ENCODE measurements at regions not wholly inside any gene's neighbourhood (a gene's known extent, or its start where the extent isn't known, plus 50 kb on each side); places are given as distances from the start of the nearest gene placed in this dataset.
A peak's percentile ranks its signal among the peaks of the same experiment; 100 is the strongest.
"Not testable (repeated sequence)": the region's sequence is repeated elsewhere in the genome, so short reads cannot be mapped to it uniquely, and the experiment has no call there.

GRCh38 chr10:58068809-58069208 is 198.9 kb downstream of the IPMK start:
- 93% methylated on average over 2 of the region's 2 CpGs for WGBS

GRCh38 chr10:58066979-58067378 is 200.7 kb downstream of the IPMK start:
- Histone ChIP-seq H3K27ac (ENCODE audit: low read depth, low read length) (no peak overlapping the region), H3K36me3 (ENCODE audit: insufficient read depth, low read length) (no peaks in the 10 kb centered on the region), H3K4me1 (ENCODE audit: insufficient read depth, low read length) (peaks cover 19% of the 10 kb centered on the region), H3K4me3 (ENCODE audit: low read length) (no peak overlapping the region), H3K27me3 (ENCODE audit: insufficient read depth, low read length) (no peaks in the 10 kb centered on the region), H3K9me3 (ENCODE audit: insufficient read depth, low read depth, low read length) (no peaks in the 10 kb centered on the region), H3K9ac (ENCODE audit: low read depth, low read length) (no peak overlapping the region)
- WGBS: 73% methylated on average over 3 of the region's 4 CpGs

More at GRCh38 chr10:58068809-58069208, 198.9 kb downstream of the IPMK start:
- H3K27ac ChIP-seq (ENCODE audit: low read depth, low read length): no peak overlapping the region
- H3K9ac ChIP-seq (ENCODE audit: low read depth, low read length): no peak overlapping the region
- no peaks in the 10 kb centered on the region for H3K9me3 ChIP-seq (ENCODE audit: insufficient read depth, low read depth, low read length)
- no peak overlapping the region for H3K4me3 ChIP-seq (ENCODE audit: low read length)
- peaks cover 19% of the 10 kb centered on the region for H3K4me1 ChIP-seq (ENCODE audit: insufficient read depth, low read length)
- no peaks in the 10 kb centered on the region for H3K36me3 ChIP-seq (ENCODE audit: insufficient read depth, low read length)
- H3K27me3 ChIP-seq (ENCODE audit: insufficient read depth, low read length): no peaks in the 10 kb centered on the region

- Histone ChIP-seq H3K4me1 (ENCODE audit: insufficient read depth, low read length) (peaks cover 19% of the 10 kb centered on the region), H3K27me3 (ENCODE audit: insufficient read depth, low read length) (no peaks in the 10 kb centered on the region), H3K9me3 (ENCODE audit: insufficient read depth, low read depth, low read length) (no peaks in the 10 kb centered on the region), H3K36me3 (ENCODE audit: insufficient read depth, low read length) (no peaks in the 10 kb centered on the region), H3K4me3 (ENCODE audit: low read length) (no peak overlapping the region), H3K9ac (ENCODE audit: low read depth, low read length) (no peak overlapping the region), H3K27ac (ENCODE audit: low read depth, low read length) (no peak overlapping the region)
- WGBS: 77% methylated on average over 4 of the region's 4 CpGs
Observed at GRCh38 chr10:58066126-58066525, 201.6 kb downstream of the IPMK start.

GRCh38 chr10:58065529-58065815 is 202.2 kb downstream of the IPMK start:
- H3K9ac ChIP-seq (ENCODE audit: low read depth, low read length): no peak overlapping the region
- no peak overlapping the region for H3K4me3 ChIP-seq (ENCODE audit: low read length)
- no peaks in the 10 kb centered on the region for H3K36me3 ChIP-seq (ENCODE audit: insufficient read depth, low read length)
- 75% methylated on average over 6 of the region's 6 CpGs for WGBS
- no peaks in the 10 kb centered on the region for H3K27me3 ChIP-seq (ENCODE audit: insufficient read depth, low read length)
- H3K9me3 ChIP-seq (ENCODE audit: insufficient read depth, low read depth, low read length): no peaks in the 10 kb centered on the region
- H3K27ac ChIP-seq (ENCODE audit: low read depth, low read length): no peak overlapping the region
- H3K4me1 ChIP-seq (ENCODE audit: insufficient read depth, low read length): peaks cover 14% of the 10 kb centered on the region

DNA sequence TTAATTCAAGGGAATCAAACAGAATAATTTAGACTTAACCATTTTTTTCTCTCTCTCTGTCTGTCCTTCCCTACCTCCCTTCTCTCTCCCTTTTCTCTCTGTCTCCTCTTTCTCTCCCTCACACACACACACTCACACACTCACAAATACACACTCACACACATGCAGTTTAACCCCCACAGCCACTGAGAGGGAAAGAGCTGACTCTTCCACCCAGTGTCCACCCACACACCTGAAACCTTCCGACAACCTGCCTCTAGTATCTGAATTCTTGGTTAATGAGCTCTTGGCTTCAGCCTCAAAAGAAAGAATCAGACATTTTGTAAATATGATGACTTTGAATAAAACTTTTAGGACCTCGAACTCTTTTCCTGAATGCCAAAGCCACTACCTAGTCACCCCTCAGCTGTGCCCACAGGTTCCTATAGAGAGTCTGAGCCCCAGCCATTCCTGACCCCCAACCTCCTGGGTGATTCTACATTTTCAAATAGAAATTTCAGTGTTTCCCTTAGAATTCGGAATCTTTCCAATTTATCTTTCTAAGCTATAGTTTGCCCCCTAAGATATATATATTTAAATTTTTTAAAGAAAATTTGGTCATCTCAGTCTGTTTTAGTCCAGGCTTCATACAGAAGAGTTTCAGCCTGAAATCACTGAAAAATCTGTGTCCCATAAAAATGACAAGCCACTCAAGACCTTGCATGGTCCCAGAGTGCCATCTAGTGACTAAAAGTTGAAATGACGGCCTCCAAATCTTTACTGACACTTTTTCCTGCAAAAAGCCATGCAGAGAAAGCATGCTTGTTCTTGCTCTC is 202.8 kb downstream of the IPMK start:
- H3K9me3 ChIP-seq (ENCODE audit: insufficient read depth, low read depth, low read length): no peaks in the 10 kb centered on the region
- 38% methylated on average over 2 of the region's 4 CpGs for WGBS
- peaks cover 14% of the 10 kb centered on the region for H3K4me1 ChIP-seq (ENCODE audit: insufficient read depth, low read length)
- H3K36me3 ChIP-seq (ENCODE audit: insufficient read depth, low read length): no peaks in the 10 kb centered on the region
- no peak overlapping the region for H3K4me3 ChIP-seq (ENCODE audit: low read length)
- no peak overlapping the region for H3K9ac ChIP-seq (ENCODE audit: low read depth, low read length)
- H3K27me3 ChIP-seq (ENCODE audit: insufficient read depth, low read length): no peaks in the 10 kb centered on the region
- H3K27ac ChIP-seq (ENCODE audit: low read depth, low read length): no peak overlapping the region

DNA sequence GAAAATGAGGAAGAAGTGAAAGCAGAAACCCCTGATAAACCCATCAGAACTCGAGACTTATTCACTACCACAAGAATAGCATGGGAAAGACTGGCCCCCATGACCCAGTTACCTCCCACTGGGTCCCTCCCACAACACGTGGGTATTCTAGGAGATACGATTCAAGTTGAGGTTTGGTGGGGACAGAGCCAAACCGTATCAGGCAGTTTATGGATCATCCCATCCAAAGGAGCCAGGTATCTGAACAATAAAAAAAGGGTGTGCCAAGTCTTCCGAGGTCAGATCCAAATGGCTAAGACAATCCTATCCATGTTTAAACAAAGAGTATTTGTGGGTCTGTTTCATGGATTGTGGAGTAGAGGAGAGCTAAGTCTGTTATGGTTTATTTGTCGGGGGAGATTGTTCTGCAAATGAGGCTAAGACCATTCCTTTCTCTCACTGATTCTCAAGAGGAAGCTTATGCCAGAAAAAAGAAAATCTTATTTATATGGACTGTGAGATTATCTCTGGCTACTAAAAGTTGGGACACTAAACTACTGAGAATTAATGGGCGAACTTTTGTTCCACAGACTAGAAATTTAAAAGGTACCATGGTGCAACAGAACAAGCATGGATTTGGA is 203.7 kb downstream of the IPMK start:
- Histone ChIP-seq H3K27ac (ENCODE audit: low read depth, low read length) (no peak overlapping the region), H3K4me1 (ENCODE audit: insufficient read depth, low read length) (peaks cover 14% of the 10 kb centered on the region), H3K36me3 (ENCODE audit: insufficient read depth, low read length) (no peaks in the 10 kb centered on the region), H3K4me3 (ENCODE audit: low read length) (no peak overlapping the region), H3K9ac (ENCODE audit: low read depth, low read length) (no peak overlapping the region), H3K9me3 (ENCODE audit: insufficient read depth, low read depth, low read length) (no peaks in the 10 kb centered on the region), H3K27me3 (ENCODE audit: insufficient read depth, low read length) (no peaks in the 10 kb centered on the region)
- WGBS: 58% methylated on average over 7 of the region's 7 CpGs

DNA sequence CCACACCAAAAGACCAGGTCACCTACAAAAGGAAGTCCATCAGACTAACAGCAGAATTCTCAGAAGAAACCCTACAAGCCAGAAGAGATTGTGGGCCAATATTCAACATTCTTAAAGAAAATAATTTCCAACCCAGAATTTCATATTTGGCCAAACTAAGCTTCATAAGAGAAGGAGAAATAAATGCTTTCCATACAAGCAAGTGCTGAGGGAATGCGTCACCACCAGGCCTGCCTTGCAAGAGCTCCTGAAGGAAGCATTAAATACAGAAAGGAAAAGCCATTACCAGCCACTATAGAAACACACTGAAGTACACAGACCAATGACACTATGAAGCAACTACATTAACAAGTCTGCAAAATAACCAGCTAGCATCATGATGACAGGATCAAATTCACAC is 209.0 kb downstream of the IPMK start:
- not testable (repeated sequence) for H3K9ac ChIP-seq (ENCODE audit: low read depth, low read length); H3K27ac ChIP-seq (ENCODE audit: low read depth, low read length); H3K36me3 ChIP-seq (ENCODE audit: insufficient read depth, low read length); H3K4me1 ChIP-seq (ENCODE audit: insufficient read depth, low read length); H3K9me3 ChIP-seq (ENCODE audit: insufficient read depth, low read depth, low read length); H3K4me3 ChIP-seq (ENCODE audit: low read length); H3K27me3 ChIP-seq (ENCODE audit: insufficient read depth, low read length)
- 100% methylated on average over 1 of the region's 1 CpG for WGBS

- Histone ChIP-seq H3K9me3 (ENCODE audit: insufficient read depth, low read depth, low read length) (no peaks in the 10 kb centered on the region), H3K27ac (ENCODE audit: low read depth, low read length) (no peak overlapping the region), H3K27me3 (ENCODE audit: insufficient read depth, low read length) (no peaks in the 10 kb centered on the region), H3K9ac (ENCODE audit: low read depth, low read length) (no peak overlapping the region), H3K36me3 (ENCODE audit: insufficient read depth, low read length) (no peaks in the 10 kb centered on the region), H3K4me3 (ENCODE audit: low read length) (no peak overlapping the region), H3K4me1 (ENCODE audit: insufficient read depth, low read length) (peaks cover 34% of the 10 kb centered on the region)
- 96% methylated on average over 2 of the region's 2 CpGs for WGBS
Observed at GRCh38 chr10:58054881-58055280, 212.8 kb downstream of the IPMK start.

DNA sequence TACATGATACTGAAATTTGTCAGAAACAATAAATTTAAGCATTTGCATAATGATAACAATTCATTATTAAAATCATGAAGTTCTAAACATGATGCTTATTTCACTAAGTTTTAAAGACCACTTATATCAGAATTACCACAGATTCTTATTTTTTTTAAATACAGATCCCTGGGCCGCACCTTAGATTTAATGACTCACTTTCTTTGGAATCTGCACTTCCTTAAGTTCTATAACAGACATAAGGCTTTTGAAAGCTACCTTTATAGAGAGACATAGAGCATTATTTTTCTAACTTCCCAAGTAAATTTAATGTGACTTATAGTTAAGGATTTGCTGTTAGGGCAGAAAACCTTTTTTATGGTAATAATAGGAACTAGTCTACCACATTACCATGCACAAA is 214.9 kb downstream of the IPMK start:
- 100% methylated on average over 1 of the region's 1 CpG for WGBS
- H3K27ac ChIP-seq (ENCODE audit: low read depth, low read length): no peak overlapping the region
- no peaks in the 10 kb centered on the region for H3K27me3 ChIP-seq (ENCODE audit: insufficient read depth, low read length)

DNA sequence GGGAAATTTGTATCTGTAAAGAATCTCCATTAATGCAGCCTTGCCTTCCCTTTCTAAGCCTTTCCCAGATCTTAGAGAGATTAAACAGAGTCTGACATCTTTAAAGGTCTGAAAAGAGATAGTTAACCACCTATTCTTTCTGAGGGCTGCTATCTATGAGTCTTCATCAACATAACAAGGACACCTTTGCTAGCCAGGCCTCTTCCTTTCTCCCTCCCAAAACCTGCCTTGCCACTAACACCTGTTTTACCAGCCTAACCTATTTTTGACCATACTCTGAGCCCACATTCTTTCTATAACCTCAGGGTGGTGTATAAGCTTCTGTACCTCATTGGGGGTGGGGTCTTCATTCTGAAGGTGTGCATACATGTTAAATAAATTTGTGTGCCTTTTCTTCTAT is 217.1 kb downstream of the IPMK start:
- Histone ChIP-seq H3K9ac (ENCODE audit: low read depth, low read length) (no peak overlapping the region), H3K9me3 (ENCODE audit: insufficient read depth, low read depth, low read length) (no peaks in the 10 kb centered on the region), H3K27ac (ENCODE audit: low read depth, low read length) (peak overlapping the region; percentile 92)

More for the DNA sequence above, 214.9 kb downstream of the IPMK start:
- no peaks in the 10 kb centered on the region for H3K36me3 ChIP-seq (ENCODE audit: insufficient read depth, low read length)
- H3K4me3 ChIP-seq (ENCODE audit: low read length): no peak overlapping the region
- H3K9ac ChIP-seq (ENCODE audit: low read depth, low read length): no peak overlapping the region
- no peaks in the 10 kb centered on the region for H3K9me3 ChIP-seq (ENCODE audit: insufficient read depth, low read depth, low read length)
- peaks cover 44% of the 10 kb centered on the region for H3K4me1 ChIP-seq (ENCODE audit: insufficient read depth, low read length)

DNA sequence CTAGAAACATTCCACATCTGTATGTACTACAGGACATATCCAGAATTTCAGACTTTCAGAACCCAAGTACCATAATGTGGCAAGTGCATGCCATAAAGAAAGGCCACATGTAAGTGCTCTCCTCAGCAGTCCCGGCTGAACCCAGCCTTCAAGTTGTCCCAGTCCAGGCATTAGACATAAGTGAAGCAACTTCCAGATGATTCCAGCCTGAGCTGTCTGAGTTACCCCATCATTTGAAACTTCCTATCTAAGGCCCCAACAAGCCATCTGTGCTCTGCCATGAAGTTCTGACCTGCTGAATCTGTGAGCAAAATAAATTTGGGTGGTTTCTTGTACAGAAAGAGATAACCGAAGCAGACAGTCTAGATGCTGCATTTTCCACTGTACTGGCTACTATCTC is 218.8 kb downstream of the IPMK start:
- Histone ChIP-seq H3K27ac (ENCODE audit: low read depth, low read length) (no peak overlapping the region; the same call in 1 of the 2 replicates), H3K4me3 (ENCODE audit: low read length) (no peak overlapping the region), H3K4me1 (ENCODE audit: insufficient read depth, low read length) (peaks cover 43% of the 10 kb centered on the region), H3K27me3 (ENCODE audit: insufficient read depth, low read length) (no peaks in the 10 kb centered on the region), H3K9me3 (ENCODE audit: insufficient read depth, low read depth, low read length) (no peaks in the 10 kb centered on the region), H3K9ac (ENCODE audit: low read depth, low read length) (no peak overlapping the region), H3K36me3 (ENCODE audit: insufficient read depth, low read length) (no peaks in the 10 kb centered on the region)
- 90% methylated on average over 2 of the region's 2 CpGs for WGBS

More for the DNA sequence above, 217.1 kb downstream of the IPMK start:
- Histone ChIP-seq H3K36me3 (ENCODE audit: insufficient read depth, low read length) (no peaks in the 10 kb centered on the region), H3K4me1 (ENCODE audit: insufficient read depth, low read length) (peaks cover 44% of the 10 kb centered on the region), H3K4me3 (ENCODE audit: low read length) (peak overlapping the region; percentile 0; the same call in 1 of the 2 replicates), H3K27me3 (ENCODE audit: insufficient read depth, low read length) (no peaks in the 10 kb centered on the region)
